Hepatic stellate cell (primary cell): ENCODE measurements at regions not wholly inside any gene's neighbourhood (a gene's known extent, or its start where the extent isn't known, plus 50 kb on each side); places are given as distances from the start of the nearest gene placed in this dataset.

ENCODE experiments used
- DNase-seq: peaks from one replicate; pipeline ENCODE4 v3.0.0; 2011; ENCODE audit warnings: low spot score

- DNase-seq, result no peak
These were observed 70.9 kb upstream of the ERBB4 start for GRCh38 chr2:212609479-212609878.

GRCh38 chr2:212607080-212607479 lies 68.5 kb upstream of the ERBB4 start:
- DNase-seq, result no peak

GRCh38 chr2:212606232-212606631 lies 67.6 kb upstream of the ERBB4 start:
- DNase-seq, result no peak

DNA sequence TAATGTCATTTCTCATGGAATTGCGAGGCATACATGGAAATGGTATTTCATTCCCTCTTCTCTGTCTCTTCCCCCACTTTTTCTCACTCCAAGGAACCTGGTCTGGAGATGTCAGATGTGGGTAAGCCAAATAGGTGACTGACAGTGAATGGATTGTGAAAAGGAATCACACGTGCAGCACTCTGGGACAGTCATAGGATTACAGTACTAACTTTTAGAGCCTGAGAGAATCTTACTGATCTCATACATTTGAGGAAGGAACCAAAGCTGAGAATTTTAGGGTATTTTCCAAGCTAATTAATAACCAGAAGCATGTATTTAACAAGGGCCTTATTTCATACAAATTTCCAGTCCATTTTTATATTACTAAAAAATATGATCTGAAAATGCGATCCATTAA lies 58.1 kb upstream of the ERBB4 start:
- no peak for DNase-seq

DNA sequence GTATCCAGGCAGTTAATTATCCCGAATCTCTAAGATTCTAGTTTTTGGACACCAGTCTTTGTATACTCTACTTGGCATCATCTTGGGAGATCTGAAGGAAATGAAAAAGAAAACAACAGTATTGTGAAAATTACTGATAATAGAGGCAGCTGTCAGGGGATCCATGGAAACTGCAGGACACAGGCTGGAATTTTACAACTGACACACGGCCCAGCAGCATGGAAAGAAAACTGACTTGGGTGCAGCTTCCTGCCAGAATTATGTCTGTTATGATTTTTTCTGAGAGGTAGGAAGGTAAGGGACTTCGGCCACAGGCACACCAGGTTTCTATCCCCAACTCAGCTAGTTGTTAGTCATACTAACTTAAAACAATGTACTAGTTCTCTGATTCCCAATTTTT lies 57.7 kb upstream of the ERBB4 start:
- DNase-seq, result no peak

DNA sequence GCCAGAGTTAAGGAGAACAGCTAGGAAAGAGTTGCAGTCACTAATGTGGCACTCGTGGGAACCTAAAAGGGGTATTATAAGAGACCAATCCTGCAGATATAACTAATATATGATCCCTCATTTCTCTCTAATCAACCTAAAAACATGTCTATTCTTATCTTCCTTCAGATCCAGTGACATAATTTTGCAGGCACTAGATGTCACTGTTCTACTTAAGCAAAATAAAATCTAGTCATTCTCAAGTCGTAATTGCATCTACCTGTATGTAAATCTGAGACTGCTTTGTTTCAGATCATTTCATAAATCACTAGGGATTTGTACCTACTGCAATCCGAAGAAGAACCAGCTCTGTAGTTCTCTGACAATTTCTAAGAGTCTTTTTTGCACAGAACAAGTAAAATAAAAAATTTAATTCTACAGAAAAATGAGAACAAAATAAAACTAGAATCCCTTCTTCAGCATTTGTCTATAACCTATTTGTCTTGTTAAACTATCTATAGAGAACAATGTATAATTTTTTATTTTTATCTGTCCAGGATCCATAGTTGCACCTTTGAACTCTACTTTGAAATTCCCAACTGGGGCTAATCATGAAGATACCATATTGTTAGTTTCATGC lies 56.5 kb upstream of the ERBB4 start:
- no peak for DNase-seq

GRCh38 chr2:212592695-212593094 lies 54.1 kb upstream of the ERBB4 start:
- no peak for DNase-seq
